Femur (tissue), 1 donor: ENCODE measurements at regions not wholly inside any gene's neighbourhood (a gene's known extent, or its start where the extent isn't known, plus 50 kb on each side); places are given as distances from the start of the nearest gene placed in this dataset.

Source experiments
- DNase-seq: peaks from one replicate; pipeline ENCODE4 v3.0.0-alpha.2; 2017

GRCh38 chr12:90064852-90065801 lies 356.5 kb upstream of the ATP2B1 start:
- peak; percentile 50 for DNase-seq

GRCh38 chr12:90062799-90063198 lies 354.2 kb upstream of the ATP2B1 start:
- DNase-seq, result no peak

GRCh38 chr12:90061809-90062208 lies 353.2 kb upstream of the ATP2B1 start:
- no peak for DNase-seq

- DNase-seq, result no peak
Observed at GRCh38 chr12:90060031-90060430, 351.4 kb upstream of the ATP2B1 start.

- DNase-seq, result no peak
Observed at GRCh38 chr12:90058704-90059103, 350.1 kb upstream of the ATP2B1 start.

GRCh38 chr12:90055071-90055470 lies 346.4 kb upstream of the ATP2B1 start:
- no peak for DNase-seq

- DNase-seq, result no peak
Observed at GRCh38 chr12:90048918-90049317, 340.3 kb upstream of the ATP2B1 start.

- no peak for DNase-seq
Observed at GRCh38 chr12:90045559-90045958, 336.9 kb upstream of the ATP2B1 start.

GRCh38 chr12:90044069-90044468 lies 335.4 kb upstream of the ATP2B1 start:
- no peak for DNase-seq

GRCh38 chr12:90042920-90043641 lies 334.4 kb upstream of the ATP2B1 start:
- DNase-seq, result no peak

- DNase-seq, result no peak
Observed at GRCh38 chr12:90038289-90038688, 329.7 kb upstream of the ATP2B1 start.

GRCh38 chr12:90037740-90038139 lies 329.1 kb upstream of the ATP2B1 start:
- no peak for DNase-seq

- DNase-seq, result no peak
Observed at GRCh38 chr12:90036637-90037036, 328.0 kb upstream of the ATP2B1 start.

GRCh38 chr12:90030726-90031125 lies 322.1 kb upstream of the ATP2B1 start:
- peak; percentile 23 for DNase-seq

- peak; percentile 47 for DNase-seq
Observed at GRCh38 chr12:90029317-90029716, 320.7 kb upstream of the ATP2B1 start.

GRCh38 chr12:90028635-90029051 lies 320.0 kb upstream of the ATP2B1 start:
- DNase-seq, result no peak

GRCh38 chr12:90027889-90028634 lies 319.4 kb upstream of the ATP2B1 start:
- DNase-seq, result no peak

GRCh38 chr12:90027041-90027440 lies 318.4 kb upstream of the ATP2B1 start:
- DNase-seq, result no peak

GRCh38 chr12:90026516-90026915 lies 317.9 kb upstream of the ATP2B1 start:
- no peak for DNase-seq

GRCh38 chr12:90024262-90024661 lies 315.6 kb upstream of the ATP2B1 start:
- DNase-seq, result no peak

GRCh38 chr12:90023207-90023900 lies 314.7 kb upstream of the ATP2B1 start:
- no peak for DNase-seq

GRCh38 chr12:90021795-90022440 lies 313.3 kb upstream of the ATP2B1 start:
- no peak for DNase-seq
